GM12872 (cell line): ENCODE measurements at regions not wholly inside any gene's neighbourhood (a gene's known extent, or its start where the extent isn't known, plus 50 kb on each side); places are given as distances from the start of the nearest gene placed in this dataset.

ENCODE experiments used
- TF ChIP-seq, protein P1 (sequence below): IDR thresholded peaks from 3 replicates; pipeline ENCODE4 v1.5.1; 2011; ENCODE audit warnings: low read depth, mild to moderate bottlenecking, low read length, moderate library complexity; ENCODE audit not compliant: insufficient read depth

- TF ChIP-seq, protein P1, sequence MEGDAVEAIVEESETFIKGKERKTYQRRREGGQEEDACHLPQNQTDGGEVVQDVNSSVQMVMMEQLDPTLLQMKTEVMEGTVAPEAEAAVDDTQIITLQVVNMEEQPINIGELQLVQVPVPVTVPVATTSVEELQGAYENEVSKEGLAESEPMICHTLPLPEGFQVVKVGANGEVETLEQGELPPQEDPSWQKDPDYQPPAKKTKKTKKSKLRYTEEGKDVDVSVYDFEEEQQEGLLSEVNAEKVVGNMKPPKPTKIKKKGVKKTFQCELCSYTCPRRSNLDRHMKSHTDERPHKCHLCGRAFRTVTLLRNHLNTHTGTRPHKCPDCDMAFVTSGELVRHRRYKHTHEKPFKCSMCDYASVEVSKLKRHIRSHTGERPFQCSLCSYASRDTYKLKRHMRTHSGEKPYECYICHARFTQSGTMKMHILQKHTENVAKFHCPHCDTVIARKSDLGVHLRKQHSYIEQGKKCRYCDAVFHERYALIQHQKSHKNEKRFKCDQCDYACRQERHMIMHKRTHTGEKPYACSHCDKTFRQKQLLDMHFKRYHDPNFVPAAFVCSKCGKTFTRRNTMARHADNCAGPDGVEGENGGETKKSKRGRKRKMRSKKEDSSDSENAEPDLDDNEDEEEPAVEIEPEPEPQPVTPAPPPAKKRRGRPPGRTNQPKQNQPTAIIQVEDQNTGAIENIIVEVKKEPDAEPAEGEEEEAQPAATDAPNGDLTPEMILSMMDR, result no peak
These were observed 137.4 kb upstream of the AFDN start for GRCh38 chr6:167689278-167689677.

- TF ChIP-seq, protein P1, result no peak
These were observed 137.0 kb upstream of the AFDN start for GRCh38 chr6:167689751-167690150.

DNA sequence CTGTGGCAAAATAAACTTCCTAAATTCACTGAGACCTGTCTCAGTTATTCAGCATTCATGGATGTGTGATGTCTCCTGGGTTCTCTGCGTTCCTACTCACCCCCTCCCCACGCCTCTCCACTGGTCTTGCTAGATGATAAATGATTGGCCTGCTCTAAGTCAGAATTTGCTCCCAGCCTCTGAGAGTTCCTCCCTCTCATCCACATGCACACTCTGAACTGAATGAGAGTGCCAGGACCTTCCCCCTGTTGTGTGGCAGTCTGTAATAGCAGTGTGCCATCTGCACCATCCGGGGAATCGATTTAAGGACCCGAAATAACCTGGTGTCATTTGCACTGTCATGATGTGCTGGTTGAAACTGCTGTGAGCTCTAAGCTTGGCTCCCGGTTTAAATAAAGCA lies 135.8 kb upstream of the AFDN start:
- TF ChIP-seq, protein P1, result no peak

- TF ChIP-seq, protein P1, result no peak
These were observed 135.0 kb upstream of the AFDN start for GRCh38 chr6:167691533-167692312.

DNA sequence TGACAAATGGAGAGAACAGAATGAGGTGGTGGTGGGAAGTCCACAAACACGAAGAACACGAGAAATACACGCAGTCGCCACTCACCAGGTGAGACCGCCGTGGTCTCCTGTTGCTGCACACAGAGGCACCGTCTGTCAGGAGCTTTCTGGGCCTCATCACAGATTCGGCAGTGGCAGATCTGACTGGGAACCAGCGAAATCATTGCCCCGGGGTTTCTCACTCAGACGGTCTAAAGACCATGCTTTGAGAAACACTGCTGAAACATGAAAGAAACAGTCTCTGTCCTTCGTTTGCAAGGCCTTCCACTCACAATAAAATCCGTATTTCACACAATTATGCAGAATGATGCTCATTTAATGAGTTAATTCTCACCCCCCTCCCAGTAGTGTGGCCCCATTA lies 130.9 kb upstream of the AFDN start:
- TF ChIP-seq, protein P1, result no peak

GRCh38 chr6:167696296-167696695 lies 130.4 kb upstream of the AFDN start:
- TF ChIP-seq, protein P1, result no peak

GRCh38 chr6:167697316-167697715 lies 129.4 kb upstream of the AFDN start:
- TF ChIP-seq, protein P1, result no peak

DNA sequence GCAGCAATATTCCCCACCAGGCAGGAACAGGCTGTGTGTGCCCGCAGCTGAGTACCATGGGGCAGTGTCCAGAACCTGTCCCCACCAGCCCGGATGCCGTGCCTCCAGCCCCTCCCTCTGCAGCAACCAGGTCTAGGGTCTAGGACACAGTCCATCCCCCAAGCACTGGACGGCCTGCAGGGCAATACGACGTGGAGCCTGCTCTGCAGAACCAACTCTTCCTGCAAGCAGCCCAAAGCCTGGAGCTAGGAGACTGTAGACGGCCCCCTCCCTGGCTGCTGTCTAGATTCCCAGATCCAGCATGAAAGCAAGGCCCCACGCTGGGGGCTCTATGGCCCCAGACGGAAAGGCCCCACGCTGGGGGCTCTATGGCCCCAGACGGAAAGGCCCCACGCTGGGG lies 128.2 kb upstream of the AFDN start:
- TF ChIP-seq, protein P1, result no peak
